ENCODE measurements at regions not wholly inside any gene's neighbourhood (a gene's known extent, or its start where the extent isn't known, plus 50 kb on each side); places are given as distances from the start of the nearest gene placed in this dataset.
"Not testable (repeated sequence)": the region's sequence is repeated elsewhere in the genome, so short reads cannot be mapped to it uniquely, and the experiment has no call there.

DNA sequence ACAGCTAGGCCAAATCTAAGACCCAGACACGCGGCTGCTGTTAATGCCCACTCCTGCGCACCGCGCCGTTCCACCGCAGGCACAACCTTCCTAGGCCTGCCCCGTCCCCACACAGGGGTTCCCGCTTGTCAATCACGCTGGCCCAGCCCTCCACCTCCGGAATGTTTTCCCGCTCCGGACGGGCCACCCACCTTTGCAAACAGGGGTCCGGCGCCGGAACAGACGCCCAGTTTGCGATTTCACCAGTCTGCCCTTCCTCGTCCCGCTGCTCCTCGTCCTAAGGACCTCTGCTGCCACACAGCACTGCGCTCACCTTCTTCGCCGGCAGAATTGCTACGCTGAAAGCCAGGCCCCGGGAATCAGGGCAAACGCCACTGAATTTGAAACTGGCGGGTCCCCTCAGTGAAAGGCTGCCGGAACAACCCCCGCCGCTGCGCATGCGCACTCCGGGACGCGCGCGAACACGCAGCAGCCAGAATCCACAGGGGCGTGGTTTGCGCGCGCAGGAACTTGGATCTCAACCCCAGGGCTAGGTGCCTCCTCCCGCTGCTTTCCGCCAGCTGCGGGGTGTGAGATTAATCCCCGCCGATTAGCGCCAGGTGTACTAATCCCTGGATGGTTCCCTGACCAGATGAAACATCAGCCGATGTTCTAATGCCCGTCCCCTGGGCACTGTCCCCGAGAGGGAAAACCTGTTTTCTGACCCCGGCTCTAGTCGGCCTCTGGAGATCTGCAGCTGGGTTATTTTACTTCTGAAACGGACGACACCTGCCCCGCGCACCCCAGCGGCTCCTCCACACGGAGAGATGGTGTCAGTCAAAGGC is 159.7 kb downstream of the KLRB1 start:
- H2BK12ac ChIP-seq (ENCODE audit: low read depth, low read length); H3K79me1 ChIP-seq (ENCODE audit: low read depth, low read length); H3K36me3 ChIP-seq (ENCODE audit: control insufficient read depth in 2 of 4, insufficient read depth in 4 of 4, low read length in 3 of 4); H2BK120ac ChIP-seq (replicated peaks; ENCODE audit: low read depth, low read length); H3K9me3 ChIP-seq (ENCODE audit: insufficient read depth in 2 of 2, low read depth in 1 of 2, low read length in 1 of 2); H2AK5ac ChIP-seq (ENCODE audit: low read depth, low read length); FAIRE-seq; H4K20me1 ChIP-seq (replicated peaks in 1 of 2; ENCODE audit: control insufficient read depth in 1 of 2, insufficient read depth in 2 of 2, low read length in 2 of 2); H3K79me2 ChIP-seq (ENCODE audit: control insufficient read depth in 1 of 2, insufficient read depth in 2 of 2, low read length in 2 of 2); H3K27me3 ChIP-seq (replicated peaks in 1 of 4; ENCODE audit: control insufficient read depth in 3 of 4, extremely low read depth in 1 of 4, insufficient read depth in 3 of 4, low read length in 3 of 4); H2BK15ac ChIP-seq (ENCODE audit: low read length); H3K4me1 ChIP-seq (replicated peaks in 1 of 4; ENCODE audit: control insufficient read depth in 3 of 4, insufficient read depth in 4 of 4, low read length in 3 of 4); H4K91ac ChIP-seq (replicated peaks; ENCODE audit: insufficient read length, low read length); H4K5ac ChIP-seq (ENCODE audit: insufficient read length, low read depth, low read length); H3K14ac ChIP-seq (ENCODE audit: insufficient read length); H2AFZ ChIP-seq (ENCODE audit: low read length); H2BK5ac ChIP-seq (ENCODE audit: low read depth, low read length); H3K56ac ChIP-seq (replicated peaks; ENCODE audit: insufficient read length, low read depth, low read length); H2BK20ac ChIP-seq (ENCODE audit: low read length); H3K23me2 ChIP-seq (ENCODE audit: low read depth, low read length); H3K23ac ChIP-seq (ENCODE audit: insufficient read length); H3K4ac ChIP-seq (replicated peaks; ENCODE audit: insufficient read length, low read depth, low read length): not testable (repeated sequence)
- Histone ChIP-seq H3K9ac (replicated peaks in 1 of 4; ENCODE audit: extremely low read depth in 1 of 4, low read depth in 3 of 4, low read length in 3 of 4) (peak overlapping the region in 3 of 4 experiments; percentile 45 to 74 (median 64); a peak in 6 of 7 replicates), H3K27ac (ENCODE audit: low read depth, low read length) (peak overlapping the region; percentile 83; the same call in 1 of the 2 replicates), H3K4me3 (ENCODE audit: extremely low read depth in 1 of 4, insufficient read depth in 2 of 4, low read depth in 3 of 4, low read length in 4 of 4) (peak overlapping the region; percentile 74 to 88 (median 75)), H3K4me2 (ENCODE audit: insufficient read depth in 1 of 2, low read depth in 2 of 2, low read length in 2 of 2) (peak overlapping the region; percentile 78 to 87), H4K8ac (ENCODE audit: extremely low read depth, insufficient read depth, low read length) (peak overlapping the region; percentile 79), H3K18ac (ENCODE audit: extremely low read depth, low read length) (peak overlapping the region; percentile 48)
- ChIA-PET CTCF (ENCODE audit: partially characterized antibody) (interaction anchor here (0.6 to 0.8 kb wide), 2 partner anchors 21 to 479 kb away, joined by 3 read pairs; no protein-coding TSS in a partner anchor), POLR2A (ENCODE audit: partially characterized antibody) (interaction anchor here (0.9 to 2.1 kb wide), 2 partner anchors 21 to 200 kb away, joined by 3 to 5 read pairs; no protein-coding TSS in a partner anchor)
- peak; percentile 63 to 93 for DNase-seq (ENCODE audit: low read depth in 1 of 2, low spot score in 2 of 2)
- WGBS, 2 experiments (ENCODE audit: extremely low coverage in 1 of 2, insufficient coverage in 1 of 2, insufficient read length in 1 of 2, insufficient replicate concordance in 2 of 2, low coverage in 1 of 2, low lambda C conversion rate in 2 of 2, missing lambda C conversion rate in 1 of 2): 1% methylated on average over 60 of the region's 61 CpGs; no CpG with 5 or more reads in 1 of the 2 experiments
- TF ChIP-seq TBP (IDR thresholded peaks at IDR 0.05; ENCODE audit: low read depth, low read length) (peak; percentile 51; the same call in 1 of the 2 replicates), CREB1 (IDR thresholded peaks at IDR 0.05) (0 out of 2 replicates have a peak, but pooled peaks have one; percentile 12), TEAD4 (IDR thresholded peaks at IDR 0.05; ENCODE audit: low read depth, low read length) (peak; percentile 53; the same call in 1 of the 2 replicates), PHF8 (conservative IDR thresholded peaks at IDR 0.05; ENCODE audit: low read depth, low read length) (peak; percentile 65), NRF1 (IDR thresholded peaks at IDR 0.05; ENCODE audit: low read depth, low read length) (peak; percentile 54), SIN3A (conservative IDR thresholded peaks at IDR 0.05 in 1 of 2, IDR thresholded peaks at IDR 0.05 in 1 of 2; ENCODE audit: low read depth in 1 of 2, low read length in 2 of 2) (peak in 1 of 2 experiments; percentile 70; a peak in 2 of 4 replicates), KDM4A (IDR thresholded peaks at IDR 0.05; ENCODE audit: low read depth, low read length, severe bottlenecking) (peak; percentile 48), TAF1 (IDR thresholded peaks at IDR 0.05; ENCODE audit: low read depth, low read length) (peak; percentile 57; the same call in 1 of the 2 replicates)
- TF ChIP-seq, protein P1, sequence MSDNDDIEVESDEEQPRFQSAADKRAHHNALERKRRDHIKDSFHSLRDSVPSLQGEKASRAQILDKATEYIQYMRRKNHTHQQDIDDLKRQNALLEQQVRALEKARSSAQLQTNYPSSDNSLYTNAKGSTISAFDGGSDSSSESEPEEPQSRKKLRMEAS (IDR thresholded peaks at IDR 0.05): peak; percentile 16; the same call in 1 of the 2 replicates
